Tibial artery (tissue), 4 donors: ENCODE measurements at regions not wholly inside any gene's neighbourhood (a gene's known extent, or its start where the extent isn't known, plus 50 kb on each side); places are given as distances from the start of the nearest gene placed in this dataset.

ENCODE experiments used
- DNase-seq, 2 donors: peaks; one replicate each; pipeline ENCODE4 v3.0.0-alpha.2; 2019
- H3K27ac ChIP-seq, 2 donors: fragments of 200-600 bp; sonication (generic) in 1 of 2; 1 replicate in 1 of 2; 2 replicates in 1 of 2; pipeline ENCODE4 v1.5.1; 2018 to 2019; ENCODE audit warnings: mild to moderate bottlenecking in 1 of 2
- H3K27me3 ChIP-seq, 2 donors: fragments of 200-600 bp; sonication (generic) in 1 of 2; one replicate each; pipeline versions ENCODE4 v1.5.1 to v1.6.0; 2016 to 2019
- H3K36me3 ChIP-seq, 3 donors: fragments of 200-600 bp; sonication (generic) in 2 of 3; one replicate each; pipeline ENCODE4 v1.5.1; 2016 to 2019; ENCODE audit warnings: mild to moderate bottlenecking in 2 of 3
- H3K4me1 ChIP-seq, 4 donors: fragments of 200-600 bp; sonication (generic) in 2 of 4; 1 replicate in 3 of 4; 2 replicates in 1 of 4; pipeline ENCODE4 v1.5.1; 2016 to 2019
- H3K4me3 ChIP-seq, 2 donors: fragments of 200-600 bp; sonication (generic) in 1 of 2; 1 replicate in 1 of 2; 2 replicates in 1 of 2; pipeline ENCODE4 v1.5.1; 2018 to 2019; ENCODE audit warnings: mild to moderate bottlenecking in 2 of 2
- H3K9me3 ChIP-seq, 3 donors: fragments of 200-600 bp; sonication (generic) in 1 of 3; one replicate each; pipeline ENCODE4 v1.5.1; 2016 to 2019
- intact Hi-C: fragments of 100-400 bp; cut with DNase I; formaldehyde crosslinking; loops from one replicate; pipeline ENCODE4 v1.15.0; 2023; ENCODE audit warnings: low total_unique reads
- TF ChIP-seq, protein P1 (sequence below), 2 experiments: fragments of 200-600 bp in 1 of 2; fragments of 450-650 bp in 1 of 2; IDR thresholded peaks; one replicate each; pipeline ENCODE4 v1.5.1; 2017 to 2019; ENCODE audit warnings: antibody characterized with exemption in 2 of 2, mild to moderate bottlenecking in 1 of 2, moderate library complexity in 1 of 2

- intact Hi-C loops = no loop called here
- no peak for DNase-seq
- no peak overlapping the region for H3K27ac ChIP-seq
- H3K9me3 ChIP-seq = no peaks in the 10 kb centered on the region
- no peaks in the 10 kb centered on the region for H3K27me3 ChIP-seq
- TF ChIP-seq, protein P1, sequence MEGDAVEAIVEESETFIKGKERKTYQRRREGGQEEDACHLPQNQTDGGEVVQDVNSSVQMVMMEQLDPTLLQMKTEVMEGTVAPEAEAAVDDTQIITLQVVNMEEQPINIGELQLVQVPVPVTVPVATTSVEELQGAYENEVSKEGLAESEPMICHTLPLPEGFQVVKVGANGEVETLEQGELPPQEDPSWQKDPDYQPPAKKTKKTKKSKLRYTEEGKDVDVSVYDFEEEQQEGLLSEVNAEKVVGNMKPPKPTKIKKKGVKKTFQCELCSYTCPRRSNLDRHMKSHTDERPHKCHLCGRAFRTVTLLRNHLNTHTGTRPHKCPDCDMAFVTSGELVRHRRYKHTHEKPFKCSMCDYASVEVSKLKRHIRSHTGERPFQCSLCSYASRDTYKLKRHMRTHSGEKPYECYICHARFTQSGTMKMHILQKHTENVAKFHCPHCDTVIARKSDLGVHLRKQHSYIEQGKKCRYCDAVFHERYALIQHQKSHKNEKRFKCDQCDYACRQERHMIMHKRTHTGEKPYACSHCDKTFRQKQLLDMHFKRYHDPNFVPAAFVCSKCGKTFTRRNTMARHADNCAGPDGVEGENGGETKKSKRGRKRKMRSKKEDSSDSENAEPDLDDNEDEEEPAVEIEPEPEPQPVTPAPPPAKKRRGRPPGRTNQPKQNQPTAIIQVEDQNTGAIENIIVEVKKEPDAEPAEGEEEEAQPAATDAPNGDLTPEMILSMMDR (IDR thresholded peaks at IDR 0.05) = no peak
- H3K4me1 ChIP-seq = no peaks in the 10 kb centered on the region
- no peak overlapping the region for H3K4me3 ChIP-seq
- H3K36me3 ChIP-seq = no peaks in the 10 kb centered on the region
Measured at GRCh38 chr11:104564921-104565582, 333.2 kb downstream of the CASP12 start.

DNA sequence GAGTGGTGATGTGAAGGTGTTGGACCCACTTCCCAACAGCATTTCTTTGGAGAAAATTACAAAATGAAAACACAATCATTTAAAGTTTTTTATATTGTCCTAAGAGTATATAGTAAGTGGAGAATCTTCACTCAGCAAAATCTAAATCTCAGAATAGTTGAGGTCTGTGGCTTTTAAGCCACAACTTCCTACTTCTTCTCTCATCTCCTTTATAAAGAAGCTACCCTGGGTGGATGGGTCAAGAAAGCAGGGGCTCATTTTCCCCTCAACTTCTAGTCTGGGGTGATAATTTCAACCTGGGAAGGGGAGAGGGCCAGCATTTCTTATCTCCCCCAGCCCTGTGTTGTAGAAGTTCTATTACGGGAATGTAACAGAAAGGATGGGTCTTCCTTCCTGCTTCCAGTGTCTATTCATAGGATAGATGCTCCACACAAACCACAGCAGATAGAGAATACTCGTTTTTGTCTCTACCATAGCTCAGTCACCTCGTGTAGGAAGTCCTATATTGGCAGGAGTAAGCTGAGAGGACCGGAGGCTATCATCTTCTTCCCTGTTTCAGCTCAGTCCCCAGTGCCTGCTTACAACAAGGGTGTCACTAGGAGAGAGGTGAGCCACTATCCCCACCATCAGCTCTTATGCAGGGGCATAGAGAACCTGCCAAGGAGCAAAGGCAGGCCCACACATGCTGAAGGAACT, 341.5 kb downstream of the CASP12 start:
- Histone ChIP-seq H3K27ac (no peak overlapping the region), H3K27me3 (no peaks in the 10 kb centered on the region), H3K9me3 (no peaks in the 10 kb centered on the region), H3K4me1 (no peaks in the 10 kb centered on the region), H3K36me3 (no peaks in the 10 kb centered on the region), H3K4me3 (no peak overlapping the region)
- intact Hi-C loops = no loop called here
- TF ChIP-seq, protein P1 (IDR thresholded peaks at IDR 0.05) = no peak
- no peak for DNase-seq

- Histone ChIP-seq H3K27me3 (no peaks in the 10 kb centered on the region), H3K36me3 (no peaks in the 10 kb centered on the region), H3K9me3 (no peaks in the 10 kb centered on the region), H3K4me3 (no peak overlapping the region), H3K4me1 (no peaks in the 10 kb centered on the region), H3K27ac (no peak overlapping the region)
- DNase-seq = no peak
- intact Hi-C loops = no loop called here
- TF ChIP-seq, protein P1 (IDR thresholded peaks at IDR 0.05) = no peak
Measured at GRCh38 chr11:104549019-104549418, 349.2 kb downstream of the CASP12 start.

DNA sequence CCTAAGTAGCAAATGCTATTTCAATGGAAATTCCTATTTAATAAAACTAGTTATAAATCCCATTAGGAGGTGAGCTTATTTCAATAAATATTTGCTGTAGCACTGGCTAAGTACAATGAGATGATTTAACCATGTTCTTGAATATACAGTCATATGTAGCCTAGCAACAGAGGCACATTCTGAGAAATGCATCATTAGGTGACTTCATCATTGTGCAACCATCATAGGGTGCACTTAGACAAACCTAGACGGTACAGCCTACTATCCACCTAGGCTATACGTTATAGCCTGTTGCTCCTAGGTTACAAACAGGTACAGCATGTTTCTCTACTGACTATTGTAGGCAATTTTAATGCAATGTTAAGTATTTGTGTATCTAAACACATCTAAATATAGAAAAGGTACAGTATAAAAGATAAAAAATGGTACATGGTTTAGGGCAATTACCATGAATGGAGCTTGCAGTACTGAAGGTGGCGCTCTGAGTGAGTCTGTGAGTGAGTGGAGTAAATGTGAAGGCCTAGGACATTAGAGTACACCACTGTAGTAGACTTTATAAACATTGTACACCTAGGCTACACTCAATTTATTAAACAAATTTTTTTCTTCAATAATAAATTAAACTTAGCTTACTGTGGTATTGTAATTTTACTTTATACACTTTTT, 350.1 kb downstream of the CASP12 start:
- no peaks in the 10 kb centered on the region for H3K4me1 ChIP-seq
- no peak overlapping the region for H3K4me3 ChIP-seq

DNA sequence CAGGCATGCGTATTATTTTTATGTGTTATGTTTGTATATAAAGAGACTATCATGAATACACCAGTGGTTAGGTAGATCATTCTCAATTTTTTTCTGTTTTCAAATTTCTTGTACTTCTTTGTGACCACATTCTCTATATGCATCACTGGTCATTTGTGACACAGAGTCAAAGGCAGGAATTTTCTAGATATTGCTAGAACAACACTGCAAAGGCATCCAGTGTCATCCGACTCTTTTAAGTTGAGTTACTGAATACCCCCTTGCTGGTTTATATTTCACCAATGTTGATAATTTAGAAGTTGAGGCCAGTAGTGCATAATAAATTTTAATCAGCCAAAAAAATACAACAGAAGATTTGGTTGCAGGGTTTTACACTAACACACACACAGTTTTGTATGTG, 351.8 kb downstream of the CASP12 start:
- no peaks in the 10 kb centered on the region for H3K27me3 ChIP-seq
- DNase-seq = no peak
- no peak overlapping the region for H3K4me3 ChIP-seq
- no peaks in the 10 kb centered on the region for H3K36me3 ChIP-seq
- H3K27ac ChIP-seq = no peak overlapping the region
- H3K4me1 ChIP-seq = no peaks in the 10 kb centered on the region
- peaks cover 0 to 2% (median 0%) of the 10 kb centered on the region in 3 donors for H3K9me3 ChIP-seq
- TF ChIP-seq, protein P1 (IDR thresholded peaks at IDR 0.05) = no peak
- intact Hi-C loops = no loop called here

More for the DNA sequence above, 350.1 kb downstream of the CASP12 start:
- no peaks in the 10 kb centered on the region for H3K9me3 ChIP-seq
- TF ChIP-seq, protein P1 (IDR thresholded peaks at IDR 0.05) = no peak
- no peaks in the 10 kb centered on the region for H3K27me3 ChIP-seq
- H3K36me3 ChIP-seq = no peaks in the 10 kb centered on the region
- no peak overlapping the region for H3K27ac ChIP-seq
- DNase-seq = no peak
- intact Hi-C loops = no loop called here
